ENCODE measurements at regions not wholly inside any gene's neighbourhood (a gene's known extent, or its start where the extent isn't known, plus 50 kb on each side); places are given as distances from the start of the nearest gene placed in this dataset.

GRCh38 chr3:101167376-101167775 lies 153.0 kb downstream of the IMPG2 start:
- no peak overlapping the region for H3K27ac Mint-ChIP-seq (ENCODE audit: unreplicated experiment)
- no peak for DNase-seq
- H3K36me3 Mint-ChIP-seq (ENCODE audit: unreplicated experiment) = no peaks in the 10 kb centered on the region
- TF ChIP-seq, protein P1, sequence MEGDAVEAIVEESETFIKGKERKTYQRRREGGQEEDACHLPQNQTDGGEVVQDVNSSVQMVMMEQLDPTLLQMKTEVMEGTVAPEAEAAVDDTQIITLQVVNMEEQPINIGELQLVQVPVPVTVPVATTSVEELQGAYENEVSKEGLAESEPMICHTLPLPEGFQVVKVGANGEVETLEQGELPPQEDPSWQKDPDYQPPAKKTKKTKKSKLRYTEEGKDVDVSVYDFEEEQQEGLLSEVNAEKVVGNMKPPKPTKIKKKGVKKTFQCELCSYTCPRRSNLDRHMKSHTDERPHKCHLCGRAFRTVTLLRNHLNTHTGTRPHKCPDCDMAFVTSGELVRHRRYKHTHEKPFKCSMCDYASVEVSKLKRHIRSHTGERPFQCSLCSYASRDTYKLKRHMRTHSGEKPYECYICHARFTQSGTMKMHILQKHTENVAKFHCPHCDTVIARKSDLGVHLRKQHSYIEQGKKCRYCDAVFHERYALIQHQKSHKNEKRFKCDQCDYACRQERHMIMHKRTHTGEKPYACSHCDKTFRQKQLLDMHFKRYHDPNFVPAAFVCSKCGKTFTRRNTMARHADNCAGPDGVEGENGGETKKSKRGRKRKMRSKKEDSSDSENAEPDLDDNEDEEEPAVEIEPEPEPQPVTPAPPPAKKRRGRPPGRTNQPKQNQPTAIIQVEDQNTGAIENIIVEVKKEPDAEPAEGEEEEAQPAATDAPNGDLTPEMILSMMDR (IDR thresholded peaks at IDR 0.05; ENCODE audit: partially characterized antibody, unreplicated experiment) = no peak
- no peaks in the 10 kb centered on the region for H3K9me3 Mint-ChIP-seq (ENCODE audit: unreplicated experiment)
- no peak overlapping the region for H3K4me3 Mint-ChIP-seq (ENCODE audit: unreplicated experiment)
- no peaks in the 10 kb centered on the region for H3K4me1 Mint-ChIP-seq (ENCODE audit: low read depth, unreplicated experiment)
- H3K27me3 Mint-ChIP-seq (ENCODE audit: unreplicated experiment) = peaks cover 1% of the 10 kb centered on the region

- no peak overlapping the region for H3K4me3 Mint-ChIP-seq (ENCODE audit: unreplicated experiment)
- DNase-seq = no peak
- no peaks in the 10 kb centered on the region for H3K36me3 Mint-ChIP-seq (ENCODE audit: unreplicated experiment)
- peaks cover 3% of the 10 kb centered on the region for H3K27me3 Mint-ChIP-seq (ENCODE audit: unreplicated experiment)
- H3K4me1 Mint-ChIP-seq (ENCODE audit: low read depth, unreplicated experiment) = no peaks in the 10 kb centered on the region
- no peak overlapping the region for H3K27ac Mint-ChIP-seq (ENCODE audit: unreplicated experiment)
- TF ChIP-seq, protein P1 (IDR thresholded peaks at IDR 0.05; ENCODE audit: partially characterized antibody, unreplicated experiment) = no peak
- H3K9me3 Mint-ChIP-seq (ENCODE audit: unreplicated experiment) = no peaks in the 10 kb centered on the region
Measured at GRCh38 chr3:101166150-101166549, 154.2 kb downstream of the IMPG2 start.

GRCh38 chr3:101163554-101163953 lies 156.8 kb downstream of the IMPG2 start:
- no peak overlapping the region for H3K27ac Mint-ChIP-seq (ENCODE audit: unreplicated experiment)
- no peak for DNase-seq
- no peaks in the 10 kb centered on the region for H3K4me1 Mint-ChIP-seq (ENCODE audit: low read depth, unreplicated experiment)
- H3K27me3 Mint-ChIP-seq (ENCODE audit: unreplicated experiment) = peaks cover 2% of the 10 kb centered on the region
- no peaks in the 10 kb centered on the region for H3K9me3 Mint-ChIP-seq (ENCODE audit: unreplicated experiment)
- H3K36me3 Mint-ChIP-seq (ENCODE audit: unreplicated experiment) = no peaks in the 10 kb centered on the region
- no peak overlapping the region for H3K4me3 Mint-ChIP-seq (ENCODE audit: unreplicated experiment)
- TF ChIP-seq, protein P1 (IDR thresholded peaks at IDR 0.05; ENCODE audit: partially characterized antibody, unreplicated experiment) = no peak

GRCh38 chr3:101159478-101159877 lies 160.9 kb downstream of the IMPG2 start:
- H3K4me1 Mint-ChIP-seq (ENCODE audit: low read depth, unreplicated experiment) = no peaks in the 10 kb centered on the region

GRCh38 chr3:101158374-101158773 lies 162.0 kb downstream of the IMPG2 start:
- no peaks in the 10 kb centered on the region for H3K36me3 Mint-ChIP-seq (ENCODE audit: unreplicated experiment)
- TF ChIP-seq, protein P1 (IDR thresholded peaks at IDR 0.05; ENCODE audit: partially characterized antibody, unreplicated experiment) = no peak
- no peak for DNase-seq
- peaks cover 2% of the 10 kb centered on the region for H3K27me3 Mint-ChIP-seq (ENCODE audit: unreplicated experiment)
- H3K4me3 Mint-ChIP-seq (ENCODE audit: unreplicated experiment) = no peak overlapping the region
- no peak overlapping the region for H3K27ac Mint-ChIP-seq (ENCODE audit: unreplicated experiment)
- no peaks in the 10 kb centered on the region for H3K9me3 Mint-ChIP-seq (ENCODE audit: unreplicated experiment)
- H3K4me1 Mint-ChIP-seq (ENCODE audit: low read depth, unreplicated experiment) = no peaks in the 10 kb centered on the region

More at GRCh38 chr3:101159478-101159877, 160.9 kb downstream of the IMPG2 start:
- Mint-ChIP-seq H3K4me3 (ENCODE audit: unreplicated experiment) (no peak overlapping the region), H3K27me3 (ENCODE audit: unreplicated experiment) (peaks cover 2% of the 10 kb centered on the region), H3K9me3 (ENCODE audit: unreplicated experiment) (no peaks in the 10 kb centered on the region), H3K27ac (ENCODE audit: unreplicated experiment) (no peak overlapping the region), H3K36me3 (ENCODE audit: unreplicated experiment) (no peaks in the 10 kb centered on the region)
- no peak for DNase-seq
- TF ChIP-seq, protein P1 (IDR thresholded peaks at IDR 0.05; ENCODE audit: partially characterized antibody, unreplicated experiment) = no peak

Data from glutamatergic neuron (in vitro differentiated cells).